K562 (cell line): ENCODE measurements at regions not wholly inside any gene's neighbourhood (a gene's known extent, or its start where the extent isn't known, plus 50 kb on each side); places are given as distances from the start of the nearest gene placed in this dataset.

Source experiments
- ASH1L ChIP-seq: fragments of 450-650 bp; IDR thresholded peaks from 2 replicates; pipeline ENCODE4 v1.6.1; 2018; ENCODE audit warnings: borderline replicate concordance, mild to moderate bottlenecking, low read depth; ENCODE audit not compliant: partially characterized antibody
- ATF4 ChIP-seq: fragments of 450-650 bp; formaldehyde crosslinking; IDR thresholded peaks from 2 replicates; pipeline ENCODE4 v1.4.0; 2022; ENCODE audit warnings: mild to moderate bottlenecking, moderate library complexity
- CCAR2 ChIP-seq: fragments of 200-400 bp; formaldehyde crosslinking; IDR thresholded peaks from 2 replicates; pipeline ENCODE4 v1.6.1; 2017; ENCODE audit warnings: mild to moderate bottlenecking, low read depth, low read length
- DIDO1 ChIP-seq: fragments of 450-650 bp; IDR thresholded peaks from 2 replicates; pipeline ENCODE4 v1.6.1; 2016; ENCODE audit warnings: low read depth, missing biosample characterization, missing genetic modification characterization
- ELF1 ChIP-seq: fragments of 200-800 bp; sonication (Bioruptor generic); IDR thresholded peaks from 2 replicates; pipeline ENCODE4 v1.6.1; 2016; ENCODE audit warnings: missing genetic modification characterization, missing compliant biosample characterization
- HNRNPL ChIP-seq: fragments of 200-400 bp; formaldehyde crosslinking; IDR thresholded peaks from 2 replicates; pipeline ENCODE4 v1.6.1; 2017; ENCODE audit warnings: low read depth, mild to moderate bottlenecking, low read length
- MTA1 ChIP-seq: fragments of 450-650 bp; IDR thresholded peaks from 2 replicates; pipeline ENCODE4 v1.6.1; 2017; ENCODE audit warnings: borderline replicate concordance
- NCOA6 ChIP-seq: fragments of 450-650 bp; IDR thresholded peaks from 2 replicates; pipeline ENCODE4 v1.6.1; 2017; ENCODE audit warnings: mild to moderate bottlenecking
- OTX1 ChIP-seq: fragments of 450-650 bp; formaldehyde crosslinking; IDR thresholded peaks from 2 replicates; pipeline ENCODE4 v1.4.0; 2022; ENCODE audit warnings: mild to moderate bottlenecking
- RCOR1 ChIP-seq, 2 experiments: IDR thresholded peaks; 2 replicates each; pipeline ENCODE4 v1.6.1; 2012; ENCODE audit warnings: low read depth in 2 of 2, low read length in 2 of 2, borderline replicate concordance in 1 of 2, improper control_type of control experiment in 1 of 2
- SIN3B ChIP-seq: fragments of 450-650 bp; IDR thresholded peaks from 2 replicates; pipeline ENCODE4 v1.6.1; 2017; ENCODE audit warnings: low read depth, mild to moderate bottlenecking, moderate library complexity
- SMAD3 ChIP-seq: fragments of 450-650 bp; formaldehyde crosslinking; conservative IDR thresholded peaks from 2 replicates; pipeline ENCODE4 v1.4.0; 2020; ENCODE audit warnings: mild to moderate bottlenecking
- SMARCC2 ChIP-seq: fragments of 450-650 bp; IDR thresholded peaks from 2 replicates; pipeline ENCODE4 v1.6.1; 2017; ENCODE audit warnings: antibody characterized with exemption, moderate library complexity, mild to moderate bottlenecking, low read depth
- SNRNP70 ChIP-seq: fragments of 200-400 bp; formaldehyde crosslinking; optimal IDR thresholded peaks from 2 replicates; pipeline ENCODE3; 2017; ENCODE audit warnings: low read depth, low read length
- STAT5A ChIP-seq: IDR thresholded peaks from 2 replicates; pipeline ENCODE4 v1.6.1; 2012; ENCODE audit warnings: low read length, inconsistent platforms, borderline replicate concordance
- TARDBP ChIP-seq: fragments of 450-650 bp; IDR thresholded peaks from 2 replicates; pipeline ENCODE4 v1.6.1; 2016
- TEAD2 ChIP-seq: fragments of 450-650 bp; IDR thresholded peaks from 2 replicates; pipeline ENCODE4 v1.6.1; 2016; ENCODE audit warnings: missing genetic modification characterization, control low read depth, missing compliant biosample characterization
- TFE3 ChIP-seq: fragments of 450-650 bp; formaldehyde crosslinking; IDR thresholded peaks from 2 replicates; pipeline ENCODE4 v1.4.0; 2020; ENCODE audit warnings: mild to moderate bottlenecking, mixed read lengths
- THRA ChIP-seq: fragments of 450-650 bp; IDR thresholded peaks from 2 replicates; pipeline ENCODE4 v1.6.1; 2017; ENCODE audit warnings: mild to moderate bottlenecking, moderate library complexity
- TRIM24 ChIP-seq, 2 experiments: fragments of 450-650 bp; IDR thresholded peaks; 2 replicates each; pipeline ENCODE4 v1.6.1; 2016
- TRIM28 ChIP-seq: fragments of 450-650 bp; IDR thresholded peaks from 2 replicates; pipeline ENCODE4 v1.6.1; 2017
- UBTF ChIP-seq, 2 experiments: IDR thresholded peaks; 2 replicates each; pipeline ENCODE4 v1.6.1; 2012; ENCODE audit warnings: improper control_type of control experiment in 2 of 2, low read depth in 2 of 2, low read length in 2 of 2, borderline replicate concordance in 1 of 2
- ZNF165 ChIP-seq: fragments of 250-450 bp; sonication (Bioruptor Pico); IDR thresholded peaks from 2 replicates; pipeline ENCODE4 v1.4.0; 2020; ENCODE audit warnings: borderline replicate concordance
- ZSCAN29 ChIP-seq: fragments of 450-650 bp; IDR thresholded peaks from 2 replicates; pipeline ENCODE4 v1.6.1; 2017

GRCh38 chr3:182716114-182716688, 77.1 kb upstream of the ATP11B start (continued):
- TF ChIP-seq NCOA6 (no peak), SMAD3 (CRISPR knock-in tag) (no peak), TEAD2 (no peak), STAT5A (peak; percentile 64), TRIM28 (peak; percentile 54; the same call in 1 of the 2 replicates), ZSCAN29 (no peak), SIN3B (no peak), TRIM24 (IDR thresholded peaks at IDR 0.05) (0 out of 4 replicates have a peak, but pooled peaks of 1 of the 2 experiments have one; percentile 36), SNRNP70 (no peak), RCOR1 (IDR thresholded peaks at IDR 0.05; ENCODE audit: borderline replicate concordance in 1 of 2, low read depth in 2 of 2, low read length in 2 of 2) (peak; percentile 50 to 91; a peak in 3 of 4 replicates), TARDBP (no peak), ELF1 (tag) (peak; percentile 66), ASH1L (peak; percentile 25), THRA (no peak), HNRNPL (no peak), DIDO1 (tag) (peak; percentile 35; the same call in 1 of the 2 replicates), OTX1 (CRISPR knock-in tag) (no peak), SMARCC2 (peak; percentile 73), UBTF (IDR thresholded peaks at IDR 0.05; ENCODE audit: borderline replicate concordance in 1 of 2, low read depth in 2 of 2, low read length in 2 of 2) (0 out of 4 replicates have a peak, but pooled peaks of 1 of the 2 experiments have one; percentile 53), TFE3 (CRISPR knock-in tag) (no peak), CCAR2 (no peak), ZNF165 (CRISPR knock-in tag) (no peak), MTA1 (peak; percentile 57; the same call in 1 of the 2 replicates), ATF4 (CRISPR knock-in tag) (0 out of 2 replicates have a peak, but pooled peaks have one; percentile 29)
